OCI-LY1 (cell line): ENCODE measurements at regions not wholly inside any gene's neighbourhood (a gene's known extent, or its start where the extent isn't known, plus 50 kb on each side); places are given as distances from the start of the nearest gene placed in this dataset.

Experiments
- EZH2 ChIP-seq: fragments of 200-600 bp; sonication (generic), shearing (Covaris generic); IDR thresholded peaks from 2 replicates; pipeline ENCODE4 v1.8.0; 2017; ENCODE audit warnings: borderline replicate concordance, mixed run types, mild to moderate bottlenecking, antibody characterized with exemption, low read length, moderate library complexity, mixed read lengths
- TF ChIP-seq, protein P1 (sequence below): fragments of 200-600 bp; sonication (generic), shearing (Covaris generic); IDR thresholded peaks from 2 replicates; pipeline ENCODE4 v1.5.1; 2017; ENCODE audit warnings: mild to moderate bottlenecking, antibody characterized with exemption, low read length, moderate library complexity, mixed read lengths

DNA sequence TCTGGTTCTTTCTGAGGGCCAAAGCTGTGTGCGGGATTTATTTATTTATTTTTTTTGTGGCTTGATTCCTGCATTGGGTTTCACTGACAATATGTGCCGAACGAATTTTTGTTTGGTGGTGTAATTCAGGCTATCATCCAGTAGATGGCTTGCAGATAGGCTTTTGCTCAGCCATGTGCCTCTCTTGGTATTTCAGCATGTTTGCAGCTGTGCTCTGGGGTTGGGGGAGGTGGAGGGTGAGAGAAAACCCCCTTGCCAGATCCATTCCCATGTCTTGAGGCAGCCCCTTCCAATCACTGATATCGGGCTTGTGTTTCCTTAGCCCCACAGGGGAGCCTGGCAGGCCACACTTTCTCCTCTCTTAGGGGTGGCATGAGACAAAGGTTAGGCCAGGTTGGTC is 302.4 kb downstream of the PTGER3 start:
- TF ChIP-seq, protein P1, sequence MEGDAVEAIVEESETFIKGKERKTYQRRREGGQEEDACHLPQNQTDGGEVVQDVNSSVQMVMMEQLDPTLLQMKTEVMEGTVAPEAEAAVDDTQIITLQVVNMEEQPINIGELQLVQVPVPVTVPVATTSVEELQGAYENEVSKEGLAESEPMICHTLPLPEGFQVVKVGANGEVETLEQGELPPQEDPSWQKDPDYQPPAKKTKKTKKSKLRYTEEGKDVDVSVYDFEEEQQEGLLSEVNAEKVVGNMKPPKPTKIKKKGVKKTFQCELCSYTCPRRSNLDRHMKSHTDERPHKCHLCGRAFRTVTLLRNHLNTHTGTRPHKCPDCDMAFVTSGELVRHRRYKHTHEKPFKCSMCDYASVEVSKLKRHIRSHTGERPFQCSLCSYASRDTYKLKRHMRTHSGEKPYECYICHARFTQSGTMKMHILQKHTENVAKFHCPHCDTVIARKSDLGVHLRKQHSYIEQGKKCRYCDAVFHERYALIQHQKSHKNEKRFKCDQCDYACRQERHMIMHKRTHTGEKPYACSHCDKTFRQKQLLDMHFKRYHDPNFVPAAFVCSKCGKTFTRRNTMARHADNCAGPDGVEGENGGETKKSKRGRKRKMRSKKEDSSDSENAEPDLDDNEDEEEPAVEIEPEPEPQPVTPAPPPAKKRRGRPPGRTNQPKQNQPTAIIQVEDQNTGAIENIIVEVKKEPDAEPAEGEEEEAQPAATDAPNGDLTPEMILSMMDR, result peak; percentile 44
- no peak for TF ChIP-seq EZH2
